H9 (cell line): ENCODE measurements at regions not wholly inside any gene's neighbourhood (a gene's known extent, or its start where the extent isn't known, plus 50 kb on each side); places are given as distances from the start of the nearest gene placed in this dataset.

ENCODE experiments used
- DNase-seq: peaks from one replicate; pipeline ENCODE4 v3.0.0-alpha.2; 2017
- H2AFZ ChIP-seq: one replicate; pipeline ENCODE4 v1.6.1; 2013; ENCODE audit warnings: mild to moderate bottlenecking, low read length, control low read depth, moderate library complexity
- H2AK5ac ChIP-seq: 2 replicates; pipeline ENCODE4 v1.6.1; 2013; ENCODE audit warnings: low read length, control low read depth, mixed read lengths; ENCODE audit not compliant: insufficient read length
- H2BK120ac ChIP-seq: one replicate; pipeline ENCODE4 v1.6.1; 2013; ENCODE audit warnings: low read depth, mild to moderate bottlenecking, low read length, control low read depth, inconsistent platforms; ENCODE audit not compliant: poor library complexity, severe bottlenecking
- H2BK12ac ChIP-seq: 2 replicates; pipeline ENCODE4 v1.6.1; 2013; ENCODE audit warnings: low read length, control low read depth, mixed read lengths, low read depth; ENCODE audit not compliant: insufficient read length
- H2BK15ac ChIP-seq: 2 replicates; pipeline ENCODE4 v1.6.1; 2013; ENCODE audit warnings: low read depth, low read length, control low read depth
- H2BK20ac ChIP-seq: one replicate; pipeline ENCODE4 v1.6.1; 2013; ENCODE audit warnings: low read depth, mild to moderate bottlenecking, low read length, control low read depth, inconsistent platforms; ENCODE audit not compliant: poor library complexity, severe bottlenecking
- H2BK5ac ChIP-seq: 2 replicates; pipeline ENCODE4 v1.6.1; 2013; ENCODE audit warnings: low read length, control low read depth, mixed read lengths; ENCODE audit not compliant: insufficient read length
- H3K14ac ChIP-seq: 2 replicates; pipeline ENCODE4 v1.6.1; 2013; ENCODE audit warnings: low read length, control low read depth; ENCODE audit not compliant: insufficient read depth
- H3K18ac ChIP-seq: 2 replicates; pipeline ENCODE4 v1.6.1; 2013; ENCODE audit warnings: low read depth, mild to moderate bottlenecking, mixed read lengths, low read length, control low read depth; ENCODE audit not compliant: insufficient read length
- H3K23ac ChIP-seq: 2 replicates; pipeline ENCODE4 v1.6.1; 2013; ENCODE audit warnings: low read length, control low read depth, mixed read lengths, low read depth; ENCODE audit not compliant: insufficient read length
- H3K23me2 ChIP-seq: 2 replicates; pipeline ENCODE4 v1.6.1; 2013; ENCODE audit warnings: low read depth, mild to moderate bottlenecking, mixed read lengths, low read length, control low read depth; ENCODE audit not compliant: insufficient read length, poor library complexity, severe bottlenecking
- H3K27ac ChIP-seq: 2 replicates; pipeline ENCODE4 v1.5.1; 2013; ENCODE audit warnings: low read length, control low read depth, mixed read lengths, low read depth; ENCODE audit not compliant: insufficient read length
- H3K27me3 ChIP-seq: 2 replicates; pipeline ENCODE4 v1.6.1; 2013; ENCODE audit warnings: low read length, control low read depth, inconsistent platforms; ENCODE audit not compliant: insufficient read depth
- H3K4ac ChIP-seq: 2 replicates; pipeline ENCODE4 v1.6.1; 2013; ENCODE audit warnings: low read depth, mild to moderate bottlenecking, control low read depth, inconsistent platforms, low read length, moderate library complexity
- H3K4me1 ChIP-seq: 2 replicates; pipeline ENCODE4 v1.6.1; 2013; ENCODE audit warnings: low read length, control low read depth, inconsistent platforms; ENCODE audit not compliant: insufficient read depth
- H3K4me2 ChIP-seq: 2 replicates; pipeline ENCODE4 v1.6.1; 2013; ENCODE audit warnings: low read length, control low read depth, mixed read lengths; ENCODE audit not compliant: insufficient read length, insufficient read depth
- H3K56ac ChIP-seq: 2 replicates; pipeline ENCODE4 v1.6.1; 2013; ENCODE audit warnings: low read depth, mild to moderate bottlenecking, mixed read lengths, low read length, control low read depth; ENCODE audit not compliant: insufficient read length
- H3K79me1 ChIP-seq: 2 replicates; pipeline ENCODE4 v1.6.1; 2013; ENCODE audit warnings: low read depth, mild to moderate bottlenecking, moderate library complexity, low read length, control low read depth, inconsistent platforms; ENCODE audit not compliant: insufficient read depth, poor library complexity, severe bottlenecking
- H3K79me2 ChIP-seq: 2 replicates; pipeline ENCODE4 v1.6.1; 2013; ENCODE audit warnings: low read length, control low read depth, inconsistent platforms; ENCODE audit not compliant: insufficient read depth
- H3K9ac ChIP-seq: 2 replicates; pipeline ENCODE4 v1.6.1; 2013; ENCODE audit warnings: low read length, control low read depth, mixed read lengths; ENCODE audit not compliant: insufficient read length; ENCODE audit errors: extremely low read depth
- H3K9me3 ChIP-seq: one replicate; pipeline ENCODE4 v1.6.1; 2013; ENCODE audit warnings: low read depth, low read length, inconsistent platforms; ENCODE audit not compliant: control insufficient read depth
- H3T11ph ChIP-seq: one replicate; pipeline ENCODE4 v1.6.1; 2013; ENCODE audit warnings: mild to moderate bottlenecking, low read length, control low read depth, inconsistent platforms
- H4K20me1 ChIP-seq: one replicate; pipeline ENCODE4 v1.6.1; 2013; ENCODE audit not compliant: control insufficient read depth, insufficient read length, insufficient read depth
- H4K5ac ChIP-seq: 2 replicates; pipeline ENCODE4 v1.6.1; 2013; ENCODE audit warnings: low read depth, mild to moderate bottlenecking, mixed read lengths, low read length, control low read depth; ENCODE audit not compliant: insufficient read length
- H4K8ac ChIP-seq: replicated peaks from 2 replicates; pipeline ENCODE4 v1.6.1; 2013; ENCODE audit warnings: low read length, control low read depth, mixed read lengths, low read depth; ENCODE audit not compliant: insufficient read length
- H4K91ac ChIP-seq: 2 replicates; pipeline ENCODE4 v1.6.1; 2013; ENCODE audit warnings: low read depth, mild to moderate bottlenecking, moderate library complexity, mixed read lengths, low read length, control low read depth; ENCODE audit not compliant: insufficient read length
- H3K27ac Mint-ChIP-seq, 3 experiments: 2 replicates in 2 of 3; 3 replicates in 1 of 3; pipeline ENCODE4 v1.8.0; 2020 to 2021; ENCODE audit warnings: mixed read lengths in 3 of 3, mild to moderate bottlenecking in 1 of 3, moderate library complexity in 1 of 3
- H3K27me3 Mint-ChIP-seq: 2 replicates; pipeline ENCODE4 v1.8.0; 2021; ENCODE audit warnings: low read depth, mild to moderate bottlenecking, moderate library complexity, mixed read lengths
- H3K36me3 Mint-ChIP-seq, 3 experiments: 2 replicates in 2 of 3; 3 replicates in 1 of 3; pipeline ENCODE4 v1.8.0; 2020 to 2021; ENCODE audit warnings: low read depth in 3 of 3, mixed read lengths in 3 of 3; ENCODE audit not compliant: insufficient read depth in 1 of 3
- H3K4me1 Mint-ChIP-seq, 2 experiments: 2 replicates each; pipeline ENCODE4 v1.8.0; 2020; ENCODE audit warnings: mixed read lengths in 2 of 2
- H3K4me3 Mint-ChIP-seq, 2 experiments: 2 replicates in 1 of 2; 3 replicates in 1 of 2; pipeline ENCODE4 v1.8.0; 2020 to 2021; ENCODE audit warnings: mild to moderate bottlenecking in 2 of 2, mixed read lengths in 2 of 2, moderate library complexity in 1 of 2
- H3K9me3 Mint-ChIP-seq, 2 experiments: 2 replicates in 1 of 2; 3 replicates in 1 of 2; pipeline ENCODE4 v1.8.0; 2020; ENCODE audit warnings: mild to moderate bottlenecking in 2 of 2, mixed read lengths in 2 of 2, moderate library complexity in 1 of 2
- WGBS: extraction: QIAGEN DNeasy Blood & Tissue Kit; methylation state at CpG from one replicate; pipeline ENCODE4 v1.1.7; 2013; ENCODE audit warnings: missing lambda C conversion rate, low lambda C conversion rate, mixed read lengths; ENCODE audit not compliant: insufficient read length; ENCODE audit errors: extremely low coverage; 5-methylcytosine and 5-hydroxymethylcytosine counted together
- TF ChIP-seq, protein P1 (sequence below): fragments of 200-600 bp; sonication (generic); conservative IDR thresholded peaks from 3 replicates; pipeline ENCODE4 v1.8.0; 2021; ENCODE audit warnings: antibody characterized with exemption, mild to moderate bottlenecking

DNA sequence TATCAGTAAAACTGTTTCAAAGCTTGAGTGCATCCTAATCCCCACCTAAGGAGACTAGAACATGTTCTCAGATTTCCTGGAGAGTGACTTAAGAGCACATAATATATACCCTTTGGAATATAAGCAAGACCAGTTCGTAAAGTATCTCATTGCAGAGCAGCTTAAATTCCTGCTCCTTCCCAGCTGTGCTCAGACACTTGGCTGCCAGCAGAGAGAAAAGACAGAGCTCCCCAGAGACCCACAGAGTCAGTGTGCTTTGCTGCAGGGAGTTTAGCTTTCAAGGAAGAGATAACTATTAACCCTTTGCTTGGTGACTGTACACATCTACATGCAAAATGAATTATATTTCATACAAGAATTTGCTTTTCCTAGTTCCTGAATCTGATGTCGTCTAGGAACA lies 338.1 kb upstream of the ARHGEF26 start:
- Histone ChIP-seq H4K8ac (no peak overlapping the region), H3K4me1 (no peaks in the 10 kb centered on the region), H3K56ac (no peak overlapping the region), H2BK5ac (no peak overlapping the region), H3K9me3 (no peaks in the 10 kb centered on the region), H3K18ac (no peak overlapping the region), H3K14ac (no peak overlapping the region), H3K27ac (no peak overlapping the region), H4K91ac (no peak overlapping the region), H3K4me2 (no peak overlapping the region), H2BK120ac (no peak overlapping the region), H3K4ac (no peak overlapping the region), H2BK20ac (no peak overlapping the region), H2BK15ac (no peak overlapping the region), H3K9ac (no peak overlapping the region), H3K23me2 (no peaks in the 10 kb centered on the region), H3K79me2 (no peaks in the 10 kb centered on the region), H3T11ph (no peak overlapping the region), H2AFZ (no peak overlapping the region), H3K27me3 (no peaks in the 10 kb centered on the region), H2AK5ac (no peak overlapping the region), H4K20me1 (no peaks in the 10 kb centered on the region), H3K79me1 (no peaks in the 10 kb centered on the region), H2BK12ac (no peak overlapping the region), H4K5ac (no peak overlapping the region), H3K23ac (no peak overlapping the region)
- no peaks in the 10 kb centered on the region for H3K9me3 Mint-ChIP-seq
- H3K4me1 Mint-ChIP-seq = peaks cover 14 to 21% of the 10 kb centered on the region in 2 experiments
- no peaks in the 10 kb centered on the region; the same call in 1 of the 2 replicates for H3K27me3 Mint-ChIP-seq
- H3K4me3 Mint-ChIP-seq = no peak overlapping the region
- WGBS = no CpG with 5 or more reads among the region's 2 CpGs
- no peak for DNase-seq
- H3K36me3 Mint-ChIP-seq = no peaks in the 10 kb centered on the region
- TF ChIP-seq, protein P1, sequence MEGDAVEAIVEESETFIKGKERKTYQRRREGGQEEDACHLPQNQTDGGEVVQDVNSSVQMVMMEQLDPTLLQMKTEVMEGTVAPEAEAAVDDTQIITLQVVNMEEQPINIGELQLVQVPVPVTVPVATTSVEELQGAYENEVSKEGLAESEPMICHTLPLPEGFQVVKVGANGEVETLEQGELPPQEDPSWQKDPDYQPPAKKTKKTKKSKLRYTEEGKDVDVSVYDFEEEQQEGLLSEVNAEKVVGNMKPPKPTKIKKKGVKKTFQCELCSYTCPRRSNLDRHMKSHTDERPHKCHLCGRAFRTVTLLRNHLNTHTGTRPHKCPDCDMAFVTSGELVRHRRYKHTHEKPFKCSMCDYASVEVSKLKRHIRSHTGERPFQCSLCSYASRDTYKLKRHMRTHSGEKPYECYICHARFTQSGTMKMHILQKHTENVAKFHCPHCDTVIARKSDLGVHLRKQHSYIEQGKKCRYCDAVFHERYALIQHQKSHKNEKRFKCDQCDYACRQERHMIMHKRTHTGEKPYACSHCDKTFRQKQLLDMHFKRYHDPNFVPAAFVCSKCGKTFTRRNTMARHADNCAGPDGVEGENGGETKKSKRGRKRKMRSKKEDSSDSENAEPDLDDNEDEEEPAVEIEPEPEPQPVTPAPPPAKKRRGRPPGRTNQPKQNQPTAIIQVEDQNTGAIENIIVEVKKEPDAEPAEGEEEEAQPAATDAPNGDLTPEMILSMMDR = no peak
- H3K27ac Mint-ChIP-seq = 0 out of 7 replicates have a peak overlapping the region, but pooled peaks of 1 of the 3 experiments have one; percentile 28
